ENCODE measurements at regions not wholly inside any gene's neighbourhood (a gene's known extent, or its start where the extent isn't known, plus 50 kb on each side); places are given as distances from the start of the nearest gene placed in this dataset.

- no peak for DNase-seq
These were observed 624.2 kb downstream of the PLPP3 start for GRCh38 chr1:55955016-55955621.

GRCh38 chr1:55951291-55951690 is 628.1 kb downstream of the PLPP3 start:
- no peak for DNase-seq

GRCh38 chr1:55947446-55947845 is 631.9 kb downstream of the PLPP3 start:
- no peak for DNase-seq

- DNase-seq = no peak
These were observed 635.5 kb downstream of the PLPP3 start for GRCh38 chr1:55943721-55944435.

- no peak for DNase-seq
These were observed 636.4 kb downstream of the PLPP3 start for GRCh38 chr1:55943012-55943411.

- DNase-seq = no peak
These were observed 639.5 kb downstream of the PLPP3 start for GRCh38 chr1:55939866-55940265.

- no peak for DNase-seq
These were observed 640.5 kb downstream of the PLPP3 start for GRCh38 chr1:55938861-55939260.

- no peak for DNase-seq
These were observed 641.0 kb downstream of the PLPP3 start for GRCh38 chr1:55938376-55938850.

- no peak for DNase-seq
These were observed 641.5 kb downstream of the PLPP3 start for GRCh38 chr1:55937840-55938375.

GRCh38 chr1:55935236-55935635 is 644.1 kb downstream of the PLPP3 start:
- DNase-seq = no peak

GRCh38 chr1:55932402-55932801 is 647.0 kb downstream of the PLPP3 start:
- no peak for DNase-seq

GRCh38 chr1:55931081-55931940 is 648.1 kb downstream of the PLPP3 start:
- DNase-seq = no peak

- DNase-seq = no peak
These were observed 649.7 kb downstream of the PLPP3 start for GRCh38 chr1:55929652-55930051.

GRCh38 chr1:55928576-55928975 is 650.8 kb downstream of the PLPP3 start:
- DNase-seq = no peak

GRCh38 chr1:55927702-55928290 is 651.6 kb downstream of the PLPP3 start:
- no peak for DNase-seq

- DNase-seq = no peak
These were observed 652.4 kb downstream of the PLPP3 start for GRCh38 chr1:55926906-55927471.

GRCh38 chr1:55916907-55917306 is 662.5 kb downstream of the PLPP3 start:
- DNase-seq = no peak

- DNase-seq = no peak
These were observed 662.9 kb downstream of the PLPP3 start for GRCh38 chr1:55916481-55916880.

- no peak for DNase-seq
These were observed 665.8 kb downstream of the PLPP3 start for GRCh38 chr1:55913565-55913964.

GRCh38 chr1:55912438-55912837 is 666.9 kb downstream of the PLPP3 start:
- no peak for DNase-seq

GRCh38 chr1:55904541-55904940 is 674.8 kb downstream of the PLPP3 start:
- no peak for DNase-seq

- no peak for DNase-seq
These were observed 681.2 kb downstream of the PLPP3 start for GRCh38 chr1:55898181-55898580.

GRCh38 chr1:55896210-55896609 is 681.0 kb upstream of the USP24 start:
- DNase-seq = no peak
